Astrocyte (in vitro differentiated cells and primary cell): ENCODE measurements at regions not wholly inside any gene's neighbourhood (a gene's known extent, or its start where the extent isn't known, plus 50 kb on each side); places are given as distances from the start of the nearest gene placed in this dataset.

ENCODE experiments used
- DNase-seq: peaks from one replicate; pipeline ENCODE4 v3.0.0-alpha.2; 2010; ENCODE audit warnings: low read depth
- FAIRE-seq: peaks from 2 replicates; lab custom pipeline; 2011; peaks lifted over from hg19 to GRCh38; lab: Jason Lieb, UNC
- H2AFZ ChIP-seq: 2 replicates; pipeline ENCODE4 v1.6.0; 2012; ENCODE audit warnings: low read depth, low read length, inconsistent platforms
- H3K27ac ChIP-seq: 2 replicates; pipeline ENCODE4 v1.5.1; 2011; ENCODE audit warnings: low read depth, low read length, inconsistent platforms
- H3K27me3 ChIP-seq: 2 replicates; pipeline ENCODE4 v1.6.0; 2011; ENCODE audit warnings: low read length, inconsistent platforms; ENCODE audit not compliant: insufficient read depth
- H3K36me3 ChIP-seq: 2 replicates; pipeline ENCODE4 v1.5.1; 2011; ENCODE audit warnings: low read length, inconsistent platforms; ENCODE audit not compliant: insufficient read depth
- H3K4me1 ChIP-seq: 2 replicates; pipeline ENCODE4 v1.5.1; 2011; ENCODE audit warnings: low read length, inconsistent platforms; ENCODE audit not compliant: insufficient read depth
- H3K4me2 ChIP-seq: 2 replicates; pipeline ENCODE4 v1.6.0; 2012; ENCODE audit warnings: low read length, inconsistent platforms
- H3K4me3 ChIP-seq: 2 replicates; pipeline ENCODE4 v1.5.1; 2011; ENCODE audit warnings: low read depth, mild to moderate bottlenecking, low read length, inconsistent platforms; ENCODE audit not compliant: insufficient read depth
- H3K79me2 ChIP-seq: 2 replicates; pipeline ENCODE4 v1.6.0; 2012; ENCODE audit warnings: mild to moderate bottlenecking, low read length, inconsistent platforms; ENCODE audit not compliant: insufficient read depth
- H3K9ac ChIP-seq: 2 replicates; pipeline ENCODE4 v1.6.0; 2012; ENCODE audit warnings: mild to moderate bottlenecking, low read length, inconsistent platforms
- H3K9me3 ChIP-seq: 2 replicates; pipeline ENCODE4 v1.5.1; 2012; ENCODE audit warnings: low read depth, mild to moderate bottlenecking, low read length, inconsistent platforms; ENCODE audit not compliant: insufficient read depth
- H4K20me1 ChIP-seq: 2 replicates; pipeline ENCODE4 v1.6.0; 2012; ENCODE audit warnings: low read length, inconsistent platforms; ENCODE audit not compliant: insufficient read depth
- H3K27ac Mint-ChIP-seq: one replicate; pipeline ENCODE4 v1.8.0; 2021; ENCODE audit warnings: mild to moderate bottlenecking, mixed read lengths; ENCODE audit not compliant: unreplicated experiment
- H3K27me3 Mint-ChIP-seq: one replicate; pipeline ENCODE4 v1.8.0; 2021; ENCODE audit warnings: low read depth, mixed read lengths; ENCODE audit not compliant: unreplicated experiment
- H3K36me3 Mint-ChIP-seq: one replicate; pipeline ENCODE4 v1.8.0; 2021; ENCODE audit warnings: low read depth, mixed read lengths; ENCODE audit not compliant: unreplicated experiment
- H3K4me1 Mint-ChIP-seq: one replicate; pipeline ENCODE4 v1.8.0; 2021; ENCODE audit warnings: low read depth, mixed read lengths; ENCODE audit not compliant: unreplicated experiment
- H3K4me3 Mint-ChIP-seq: one replicate; pipeline ENCODE4 v1.8.0; 2021; ENCODE audit warnings: mild to moderate bottlenecking, moderate library complexity, mixed read lengths; ENCODE audit not compliant: unreplicated experiment
- H3K9me3 Mint-ChIP-seq: one replicate; pipeline ENCODE4 v1.8.0; 2021; ENCODE audit warnings: mild to moderate bottlenecking, mixed read lengths; ENCODE audit not compliant: unreplicated experiment
- EZH2 ChIP-seq: IDR thresholded peaks from 2 replicates; pipeline ENCODE4 v1.6.1; 2012; ENCODE audit warnings: mild to moderate bottlenecking, low read length, inconsistent platforms; ENCODE audit not compliant: insufficient read depth
- TF ChIP-seq, protein P1 (sequence below): IDR thresholded peaks from 2 replicates; pipeline ENCODE4 v1.5.1; 2011; ENCODE audit warnings: low read depth, mild to moderate bottlenecking, inconsistent platforms, low read length, moderate library complexity; ENCODE audit not compliant: insufficient read depth

DNA sequence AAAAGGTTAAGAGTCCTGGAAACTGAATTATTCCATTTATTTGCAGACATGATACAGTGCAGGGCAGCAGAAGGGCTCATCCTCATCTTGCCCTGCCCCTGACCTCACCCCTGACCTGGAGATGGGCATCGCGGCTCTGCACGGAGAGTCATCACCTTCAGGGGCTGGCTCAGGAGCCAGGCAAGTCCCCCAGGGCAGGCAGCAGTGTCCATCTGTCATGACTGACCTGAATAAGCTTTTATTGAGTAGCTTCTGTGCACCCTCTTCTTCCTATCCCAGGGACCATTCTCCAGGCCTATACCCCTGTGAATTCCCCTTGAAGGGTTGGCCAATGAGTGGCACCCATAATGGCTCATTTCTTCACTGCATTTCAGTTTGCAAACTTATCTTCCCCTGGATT lies 484.2 kb downstream of the ZNF536 start:
- no peak overlapping the region for H3K27ac ChIP-seq
- Mint-ChIP-seq H3K4me3 (no peak overlapping the region), H3K4me1 (no peaks in the 10 kb centered on the region), H3K36me3 (no peaks in the 10 kb centered on the region), H3K9me3 (peaks cover 5% of the 10 kb centered on the region), H3K27ac (no peak overlapping the region), H3K27me3 (peaks cover 18% of the 10 kb centered on the region)
- no peak overlapping the region for H3K4me3 ChIP-seq
- H3K4me2 ChIP-seq: no peak overlapping the region
- H2AFZ ChIP-seq: no peak overlapping the region
- H3K4me1 ChIP-seq: no peaks in the 10 kb centered on the region
- no peaks in the 10 kb centered on the region for H3K27me3 ChIP-seq
- no peaks in the 10 kb centered on the region for H4K20me1 ChIP-seq
- TF ChIP-seq EZH2: no peak
- TF ChIP-seq, protein P1, sequence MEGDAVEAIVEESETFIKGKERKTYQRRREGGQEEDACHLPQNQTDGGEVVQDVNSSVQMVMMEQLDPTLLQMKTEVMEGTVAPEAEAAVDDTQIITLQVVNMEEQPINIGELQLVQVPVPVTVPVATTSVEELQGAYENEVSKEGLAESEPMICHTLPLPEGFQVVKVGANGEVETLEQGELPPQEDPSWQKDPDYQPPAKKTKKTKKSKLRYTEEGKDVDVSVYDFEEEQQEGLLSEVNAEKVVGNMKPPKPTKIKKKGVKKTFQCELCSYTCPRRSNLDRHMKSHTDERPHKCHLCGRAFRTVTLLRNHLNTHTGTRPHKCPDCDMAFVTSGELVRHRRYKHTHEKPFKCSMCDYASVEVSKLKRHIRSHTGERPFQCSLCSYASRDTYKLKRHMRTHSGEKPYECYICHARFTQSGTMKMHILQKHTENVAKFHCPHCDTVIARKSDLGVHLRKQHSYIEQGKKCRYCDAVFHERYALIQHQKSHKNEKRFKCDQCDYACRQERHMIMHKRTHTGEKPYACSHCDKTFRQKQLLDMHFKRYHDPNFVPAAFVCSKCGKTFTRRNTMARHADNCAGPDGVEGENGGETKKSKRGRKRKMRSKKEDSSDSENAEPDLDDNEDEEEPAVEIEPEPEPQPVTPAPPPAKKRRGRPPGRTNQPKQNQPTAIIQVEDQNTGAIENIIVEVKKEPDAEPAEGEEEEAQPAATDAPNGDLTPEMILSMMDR: no peak
- H3K9me3 ChIP-seq: peaks cover 4% of the 10 kb centered on the region
- H3K9ac ChIP-seq: no peak overlapping the region
- no peaks in the 10 kb centered on the region for H3K79me2 ChIP-seq
- no peak for DNase-seq
- no peak for FAIRE-seq
- H3K36me3 ChIP-seq: no peaks in the 10 kb centered on the region

DNA sequence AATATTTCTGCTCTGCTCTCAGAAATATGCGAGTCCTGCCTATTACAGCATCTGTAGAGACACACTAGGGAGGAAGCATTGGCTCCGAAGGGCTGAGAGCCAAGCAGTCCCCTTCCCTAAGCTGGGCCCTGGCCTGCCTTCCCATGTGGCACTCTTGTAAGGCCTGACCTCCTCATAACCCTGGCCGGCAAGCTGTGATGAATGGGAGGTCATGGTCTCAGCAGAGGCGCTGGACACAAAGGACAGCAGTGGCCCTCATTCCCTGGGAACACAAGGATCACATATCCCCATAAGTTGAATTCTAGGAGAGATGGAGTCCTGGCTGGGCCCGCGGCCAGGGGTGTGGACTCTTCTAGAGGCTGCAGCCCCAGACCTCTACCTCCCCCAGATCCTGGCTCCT lies 483.3 kb downstream of the ZNF536 start:
- no peak overlapping the region for H3K4me2 ChIP-seq
- no peaks in the 10 kb centered on the region for H3K79me2 ChIP-seq
- TF ChIP-seq, protein P1: no peak
- no peak for TF ChIP-seq EZH2
- H3K4me1 ChIP-seq: no peaks in the 10 kb centered on the region
- no peak overlapping the region for H3K27ac ChIP-seq
- H3K9me3 ChIP-seq: peaks cover 4% of the 10 kb centered on the region
- no peaks in the 10 kb centered on the region for H3K36me3 ChIP-seq
- no peaks in the 10 kb centered on the region for H3K27me3 ChIP-seq
- H3K4me3 ChIP-seq: no peak overlapping the region
- H3K36me3 Mint-ChIP-seq: no peaks in the 10 kb centered on the region
- no peak overlapping the region for H3K9ac ChIP-seq
- H3K4me1 Mint-ChIP-seq: no peaks in the 10 kb centered on the region
- peaks cover 18% of the 10 kb centered on the region for H3K27me3 Mint-ChIP-seq
- H3K4me3 Mint-ChIP-seq: no peak overlapping the region
- H3K27ac Mint-ChIP-seq: no peak overlapping the region
- DNase-seq: no peak
- H2AFZ ChIP-seq: no peak overlapping the region
- no peaks in the 10 kb centered on the region for H4K20me1 ChIP-seq
- H3K9me3 Mint-ChIP-seq: peaks cover 5% of the 10 kb centered on the region
- FAIRE-seq: no peak

DNA sequence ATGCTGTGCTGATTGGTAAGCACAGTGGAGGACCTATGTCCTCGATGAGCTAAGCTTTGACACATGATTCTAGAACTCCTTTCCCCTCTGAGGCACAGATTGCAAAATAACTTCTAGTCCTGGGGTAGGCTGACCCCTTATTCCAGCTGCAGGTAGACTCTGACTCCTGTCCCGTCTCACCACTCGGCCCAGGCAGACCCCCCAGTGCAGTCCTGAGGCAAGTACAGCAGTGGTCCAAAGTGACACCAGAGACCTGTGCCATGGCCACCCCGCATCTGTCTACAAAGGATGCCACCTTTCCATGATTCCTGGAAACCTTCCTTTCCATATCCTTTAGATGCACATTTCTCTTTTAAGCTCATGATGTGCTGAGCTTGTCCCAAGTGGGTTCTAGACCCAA lies 482.5 kb downstream of the ZNF536 start:
- Mint-ChIP-seq H3K36me3 (no peaks in the 10 kb centered on the region), H3K4me3 (no peak overlapping the region), H3K9me3 (peaks cover 5% of the 10 kb centered on the region), H3K27me3 (peaks cover 18% of the 10 kb centered on the region), H3K4me1 (no peaks in the 10 kb centered on the region), H3K27ac (no peak overlapping the region)
- Histone ChIP-seq H3K4me1 (no peaks in the 10 kb centered on the region), H3K27ac (no peak overlapping the region), H3K4me3 (no peak overlapping the region), H4K20me1 (no peaks in the 10 kb centered on the region), H3K4me2 (no peak overlapping the region), H3K27me3 (no peaks in the 10 kb centered on the region), H3K9ac (no peak overlapping the region), H2AFZ (no peak overlapping the region), H3K9me3 (peaks cover 4% of the 10 kb centered on the region), H3K79me2 (no peaks in the 10 kb centered on the region), H3K36me3 (no peaks in the 10 kb centered on the region)
- FAIRE-seq (no peak), DNase-seq (no peak)
- TF ChIP-seq, protein P1: no peak
- TF ChIP-seq EZH2: no peak
